Skeletal muscle cell (primary cell): ENCODE measurements at regions not wholly inside any gene's neighbourhood (a gene's known extent, or its start where the extent isn't known, plus 50 kb on each side); places are given as distances from the start of the nearest gene placed in this dataset.

ENCODE experiments used
- DNase-seq: peaks from one replicate; pipeline ENCODE4 v3.0.0-alpha.2; 2010; ENCODE audit warnings: low read depth
- H3K4me3 ChIP-seq: 2 replicates; pipeline ENCODE4 v1.5.1; 2011; ENCODE audit warnings: low read depth, mild to moderate bottlenecking, control low read depth, low read length, moderate library complexity

GRCh38 chr4:30256116-30256832, 463.9 kb upstream of the PCDH7 start:
- DNase-seq: no peak
- no peak overlapping the region for H3K4me3 ChIP-seq

- no peak overlapping the region for H3K4me3 ChIP-seq
- DNase-seq: no peak
Measured at GRCh38 chr4:30258949-30259348, 461.2 kb upstream of the PCDH7 start.

- no peak for DNase-seq
- H3K4me3 ChIP-seq: no peak overlapping the region
Measured at GRCh38 chr4:30262379-30262778, 457.8 kb upstream of the PCDH7 start.

- no peak for DNase-seq
- no peak overlapping the region for H3K4me3 ChIP-seq
Measured at GRCh38 chr4:30264465-30264864, 455.7 kb upstream of the PCDH7 start.

GRCh38 chr4:30265716-30266115, 454.5 kb upstream of the PCDH7 start:
- DNase-seq: no peak
- no peak overlapping the region for H3K4me3 ChIP-seq

- no peak overlapping the region for H3K4me3 ChIP-seq
- DNase-seq: no peak
Measured at GRCh38 chr4:30268370-30268769, 451.8 kb upstream of the PCDH7 start.

- DNase-seq: no peak
- H3K4me3 ChIP-seq: no peak overlapping the region
Measured at GRCh38 chr4:30269850-30270249, 450.3 kb upstream of the PCDH7 start.

GRCh38 chr4:30281986-30282385, 438.2 kb upstream of the PCDH7 start:
- H3K4me3 ChIP-seq: no peak overlapping the region
- no peak for DNase-seq

- no peak overlapping the region for H3K4me3 ChIP-seq
- DNase-seq: no peak
Measured at GRCh38 chr4:30283336-30283735, 436.8 kb upstream of the PCDH7 start.

- H3K4me3 ChIP-seq: no peak overlapping the region
- no peak for DNase-seq
Measured at GRCh38 chr4:30294295-30294694, 425.9 kb upstream of the PCDH7 start.

- H3K4me3 ChIP-seq: no peak overlapping the region
- no peak for DNase-seq
Measured at GRCh38 chr4:30295652-30296051, 424.5 kb upstream of the PCDH7 start.

GRCh38 chr4:30314001-30314400, 406.2 kb upstream of the PCDH7 start:
- no peak for DNase-seq
- no peak overlapping the region for H3K4me3 ChIP-seq

GRCh38 chr4:30330894-30331652, 389.1 kb upstream of the PCDH7 start:
- no peak for DNase-seq
- H3K4me3 ChIP-seq: no peak overlapping the region

- H3K4me3 ChIP-seq: no peak overlapping the region
- DNase-seq: no peak
Measured at GRCh38 chr4:30341731-30342130, 378.4 kb upstream of the PCDH7 start.

GRCh38 chr4:30350288-30350687, 369.9 kb upstream of the PCDH7 start:
- DNase-seq: no peak
- no peak overlapping the region for H3K4me3 ChIP-seq

- no peak for DNase-seq
- H3K4me3 ChIP-seq: no peak overlapping the region
Measured at GRCh38 chr4:30354605-30355004, 365.6 kb upstream of the PCDH7 start.

GRCh38 chr4:30362436-30362835, 357.7 kb upstream of the PCDH7 start:
- no peak for DNase-seq
- no peak overlapping the region for H3K4me3 ChIP-seq

- no peak for DNase-seq
- no peak overlapping the region for H3K4me3 ChIP-seq
Measured at GRCh38 chr4:30370105-30370504, 350.1 kb upstream of the PCDH7 start.

GRCh38 chr4:30380404-30380998, 339.7 kb upstream of the PCDH7 start:
- peak; percentile 31 for DNase-seq
- H3K4me3 ChIP-seq: no peak overlapping the region

- H3K4me3 ChIP-seq: no peak overlapping the region
- DNase-seq: no peak
Measured at GRCh38 chr4:30385650-30386049, 334.5 kb upstream of the PCDH7 start.
